ENCODE measurements at regions not wholly inside any gene's neighbourhood (a gene's known extent, or its start where the extent isn't known, plus 50 kb on each side); places are given as distances from the start of the nearest gene placed in this dataset.

GRCh38 chr6:16816891-16817290 is 55.6 kb upstream of the ATXN1 start:
- intact Hi-C loops (cut with micrococcal nuclease; ENCODE audit: unreplicated experiment): no loop called here
- no peak overlapping the region for H3K4me3 Mint-ChIP-seq (ENCODE audit: low read depth, unreplicated experiment)
- H3K27ac Mint-ChIP-seq (ENCODE audit: unreplicated experiment): no peak overlapping the region
- no peak for TF ChIP-seq CTCF (IDR thresholded peaks at IDR 0.05; ENCODE audit: unreplicated experiment)
- BruUV-seq (replicated peaks): no TSS peak
- H3K4me1 Mint-ChIP-seq (ENCODE audit: low read depth, unreplicated experiment): peaks cover 9% of the 10 kb centered on the region
- no peaks in the 10 kb centered on the region for H3K27me3 Mint-ChIP-seq (ENCODE audit: unreplicated experiment)
- peaks cover 8% of the 10 kb centered on the region for H3K9me3 Mint-ChIP-seq (ENCODE audit: low read depth, unreplicated experiment)
- CTCF ChIA-PET: no interaction called here
- DNase-seq: no peak
- no peaks in the 10 kb centered on the region for H3K36me3 Mint-ChIP-seq (ENCODE audit: insufficient read depth, unreplicated experiment)

GRCh38 chr6:16812993-16813392 is 51.7 kb upstream of the ATXN1 start:
- no peak for DNase-seq
- Mint-ChIP-seq H3K36me3 (ENCODE audit: insufficient read depth, unreplicated experiment) (no peaks in the 10 kb centered on the region), H3K27ac (ENCODE audit: unreplicated experiment) (no peak overlapping the region), H3K27me3 (ENCODE audit: unreplicated experiment) (no peaks in the 10 kb centered on the region), H3K9me3 (ENCODE audit: low read depth, unreplicated experiment) (peaks cover 10% of the 10 kb centered on the region), H3K4me1 (ENCODE audit: low read depth, unreplicated experiment) (no peaks in the 10 kb centered on the region), H3K4me3 (ENCODE audit: low read depth, unreplicated experiment) (no peak overlapping the region)
- TF ChIP-seq CTCF (IDR thresholded peaks at IDR 0.05; ENCODE audit: unreplicated experiment): no peak
- intact Hi-C loops (cut with micrococcal nuclease; ENCODE audit: unreplicated experiment): no loop called here
- BruUV-seq (replicated peaks): no TSS peak
- CTCF ChIA-PET: no interaction called here

- Mint-ChIP-seq H3K36me3 (ENCODE audit: insufficient read depth, unreplicated experiment) (no peaks in the 10 kb centered on the region), H3K27me3 (ENCODE audit: unreplicated experiment) (no peaks in the 10 kb centered on the region), H3K9me3 (ENCODE audit: low read depth, unreplicated experiment) (peaks cover 10% of the 10 kb centered on the region), H3K4me3 (ENCODE audit: low read depth, unreplicated experiment) (no peak overlapping the region), H3K27ac (ENCODE audit: unreplicated experiment) (no peak overlapping the region), H3K4me1 (ENCODE audit: low read depth, unreplicated experiment) (no peaks in the 10 kb centered on the region)
- no TSS peak for BruUV-seq (replicated peaks)
- no peak for DNase-seq
- TF ChIP-seq CTCF (IDR thresholded peaks at IDR 0.05; ENCODE audit: unreplicated experiment): no peak
- intact Hi-C loops (cut with micrococcal nuclease; ENCODE audit: unreplicated experiment): no loop called here
- CTCF ChIA-PET: no interaction called here
Measured at GRCh38 chr6:16811277-16811979, 50.2 kb upstream of the ATXN1 start.

Measured in Calu3 (cell line).